MG63 (cell line): ENCODE measurements at regions not wholly inside any gene's neighbourhood (a gene's known extent, or its start where the extent isn't known, plus 50 kb on each side); places are given as distances from the start of the nearest gene placed in this dataset.

Source experiments
- DNase-seq: peaks from one replicate; pipeline ENCODE4 v3.0.0-alpha.2; 2020
- H3K27me3 ChIP-seq: fragments of 250-450 bp; sonication (Bioruptor Pico); 2 replicates; pipeline ENCODE4 v1.5.1; 2020; ENCODE audit warnings: mild to moderate bottlenecking, moderate library complexity
- H3K36me3 ChIP-seq: fragments of 250-450 bp; sonication (Bioruptor Pico); 2 replicates; pipeline ENCODE4 v1.5.1; 2020; ENCODE audit warnings: mild to moderate bottlenecking, moderate library complexity
- H3K4me3 ChIP-seq: fragments of 250-450 bp; sonication (Bioruptor Pico); 2 replicates; pipeline ENCODE4 v1.5.1; 2020; ENCODE audit warnings: mild to moderate bottlenecking, moderate library complexity
- H3K9me3 ChIP-seq: fragments of 250-450 bp; sonication (Bioruptor Pico); 2 replicates; pipeline ENCODE4 v1.5.1; 2020; ENCODE audit warnings: mild to moderate bottlenecking, moderate library complexity

DNA sequence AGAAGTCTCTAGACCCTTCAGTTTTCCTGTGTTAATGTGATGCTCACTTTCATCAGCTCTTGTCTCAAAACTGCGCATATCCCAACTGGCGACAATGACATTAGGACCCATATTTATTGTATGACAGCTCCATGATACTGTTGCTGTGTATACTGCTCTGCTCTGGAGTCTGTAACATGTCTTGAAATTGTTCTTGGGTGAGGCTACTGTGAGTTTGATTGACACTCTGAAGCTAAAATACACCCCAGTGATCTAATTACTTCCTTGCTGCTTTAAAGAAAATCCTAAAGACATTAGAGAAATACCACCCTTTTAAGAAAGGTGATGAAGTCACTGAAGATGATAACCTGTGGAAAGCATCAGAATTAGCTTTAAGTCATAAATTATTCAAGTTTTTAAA, 1046.2 kb downstream of the KCNT2 start:
- Histone ChIP-seq H3K4me3 (no peak overlapping the region), H3K27me3 (no peaks in the 10 kb centered on the region)
- DNase-seq, result no peak

DNA sequence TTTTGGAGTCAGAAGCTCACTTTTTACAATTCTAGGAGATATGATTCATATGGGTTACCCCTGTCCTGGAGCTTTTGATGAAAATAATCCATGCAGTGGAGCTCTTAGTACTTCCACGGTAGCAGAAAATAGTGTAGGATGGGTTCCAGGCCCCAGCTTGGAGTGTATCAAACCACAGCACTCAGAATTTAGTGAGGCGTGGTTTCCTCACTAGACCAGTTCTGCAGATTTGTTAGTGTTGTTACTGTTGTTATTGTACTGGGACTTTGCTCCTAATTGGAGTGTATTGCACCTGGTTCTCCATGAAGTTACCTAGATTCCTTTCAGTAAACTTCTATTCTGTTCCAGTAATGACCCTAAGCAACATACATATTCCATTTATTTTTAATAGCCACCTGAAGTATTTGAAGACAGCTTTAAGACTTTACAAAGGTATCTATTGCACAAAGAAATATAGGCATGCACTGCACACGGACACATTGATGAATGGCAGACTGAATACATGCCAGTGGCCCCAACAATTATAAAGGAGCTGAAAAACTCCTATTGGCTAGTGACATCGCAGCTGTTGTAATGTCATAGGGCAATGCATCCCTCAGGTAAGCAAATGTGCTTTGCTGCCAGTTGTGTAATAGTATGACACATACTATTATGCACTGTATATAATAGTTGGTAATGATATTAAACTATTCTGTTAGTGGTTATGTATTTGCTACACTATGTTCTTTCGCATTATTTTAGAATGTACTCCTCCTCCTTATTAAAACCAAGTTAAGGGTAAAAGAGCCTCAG, 1058.0 kb downstream of the KCNT2 start:
- H3K9me3 ChIP-seq, result no peaks in the 10 kb centered on the region
- DNase-seq, result no peak
- peaks cover 8% of the 10 kb centered on the region; the same call in 1 of the 2 replicates for H3K27me3 ChIP-seq
- H3K4me3 ChIP-seq, result no peak overlapping the region
- no peaks in the 10 kb centered on the region for H3K36me3 ChIP-seq

More for the DNA sequence above, 1046.2 kb downstream of the KCNT2 start:
- H3K9me3 ChIP-seq, result no peaks in the 10 kb centered on the region
- H3K36me3 ChIP-seq, result no peaks in the 10 kb centered on the region

DNA sequence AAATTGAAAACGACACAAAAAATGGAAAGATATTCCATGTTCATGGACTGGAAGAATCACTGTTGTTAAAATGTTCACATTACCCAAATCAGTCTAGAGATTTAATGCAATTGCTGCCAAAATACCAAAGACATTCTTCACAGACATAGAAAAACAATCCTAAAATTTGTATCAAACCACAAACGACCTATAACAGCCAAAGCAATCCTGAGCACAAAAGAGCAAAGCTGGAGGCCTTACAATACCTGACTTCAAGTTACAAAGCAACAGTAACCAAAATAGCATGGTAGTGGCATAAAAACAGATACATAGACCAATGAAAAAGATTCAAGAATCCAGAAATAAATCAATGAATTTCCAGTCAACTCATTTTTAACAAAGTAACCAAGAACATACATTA, 1077.3 kb downstream of the KCNT2 start:
- no peak for DNase-seq
- Histone ChIP-seq H3K27me3 (no peaks in the 10 kb centered on the region), H3K9me3 (no peaks in the 10 kb centered on the region), H3K36me3 (no peaks in the 10 kb centered on the region), H3K4me3 (no peak overlapping the region)

DNA sequence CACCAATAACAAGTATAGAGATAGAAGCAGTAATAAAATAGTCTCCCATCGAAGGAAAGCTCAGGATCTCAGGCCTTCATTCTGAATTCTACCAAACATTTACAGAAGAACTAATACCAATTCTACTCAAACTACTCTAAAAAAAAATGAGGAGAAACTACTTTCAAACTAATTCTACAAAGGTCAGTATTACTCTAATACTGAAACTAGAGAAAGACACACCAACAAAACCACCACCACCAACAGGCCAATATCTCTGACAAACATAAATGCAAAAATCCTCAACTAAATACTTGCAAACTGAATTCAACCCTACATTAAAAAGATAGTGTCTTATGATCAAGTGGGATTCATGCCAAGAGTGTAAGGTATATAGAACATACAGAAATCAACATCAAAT, 1078.4 kb downstream of the KCNT2 start:
- no peaks in the 10 kb centered on the region for H3K27me3 ChIP-seq
- no peak overlapping the region for H3K4me3 ChIP-seq
- DNase-seq, result no peak
- no peaks in the 10 kb centered on the region for H3K36me3 ChIP-seq
- H3K9me3 ChIP-seq, result no peaks in the 10 kb centered on the region

DNA sequence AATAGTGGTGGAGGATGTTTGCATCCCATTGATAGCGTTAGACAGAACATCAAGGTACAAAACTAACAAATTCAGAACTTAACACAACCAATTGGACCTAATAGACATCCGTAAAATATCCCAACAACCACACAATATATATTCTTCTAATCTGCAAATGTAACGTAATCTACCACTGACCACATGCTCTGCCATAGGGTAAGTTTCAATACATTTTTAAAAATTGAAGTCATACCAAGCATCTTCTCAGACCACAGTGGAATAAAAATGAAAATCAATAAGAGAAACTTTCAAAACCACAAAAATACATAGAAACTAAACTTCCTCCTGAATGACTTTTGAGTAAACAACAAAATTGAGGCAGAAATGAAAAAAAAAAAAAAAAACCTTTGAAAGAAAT, 1087.5 kb downstream of the KCNT2 start:
- DNase-seq, result no peak
- Histone ChIP-seq H3K9me3 (no peaks in the 10 kb centered on the region), H3K27me3 (no peaks in the 10 kb centered on the region), H3K4me3 (no peak overlapping the region), H3K36me3 (no peaks in the 10 kb centered on the region)

DNA sequence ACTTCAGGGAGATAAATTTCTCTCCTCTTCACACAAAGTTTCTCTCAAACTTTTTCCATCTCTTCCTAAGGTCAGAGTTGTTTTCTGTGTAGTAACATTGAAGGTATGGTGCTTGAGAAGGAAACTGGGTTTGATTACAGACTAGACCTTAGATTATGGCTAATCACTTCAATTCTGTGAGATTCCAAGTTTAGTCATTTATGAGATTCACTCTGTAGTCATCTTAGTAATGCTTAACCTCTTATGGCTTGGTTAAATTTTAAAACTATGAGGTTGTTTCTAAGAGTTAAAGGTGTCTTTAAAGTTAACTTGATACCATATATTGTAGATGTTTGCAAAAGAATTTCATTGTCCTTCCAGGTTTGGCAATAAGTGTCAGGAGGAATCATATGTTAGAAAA, 1092.2 kb downstream of the KCNT2 start:
- H3K9me3 ChIP-seq, result no peaks in the 10 kb centered on the region
- no peak for DNase-seq
- H3K27me3 ChIP-seq, result no peaks in the 10 kb centered on the region

DNA sequence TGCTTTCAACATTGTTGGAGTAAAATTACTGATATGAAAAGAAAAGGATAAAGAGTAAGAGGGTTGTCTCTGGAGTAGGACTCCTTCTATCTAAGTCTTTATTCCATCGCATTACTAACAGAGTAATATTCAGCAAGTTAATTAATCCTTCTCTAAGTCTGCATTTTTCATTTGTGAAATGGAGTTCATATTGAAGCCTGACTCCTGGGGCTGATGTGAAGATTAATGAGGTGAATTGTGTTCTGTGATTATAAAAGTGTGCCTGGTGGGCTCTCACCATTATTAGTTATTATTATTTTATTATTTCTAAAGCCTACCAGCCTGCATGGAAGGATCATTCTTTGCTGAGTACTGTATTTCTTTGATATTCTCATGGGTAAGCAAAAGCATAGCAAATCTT, 1096.7 kb downstream of the KCNT2 start:
- no peaks in the 10 kb centered on the region for H3K27me3 ChIP-seq
- no peaks in the 10 kb centered on the region for H3K36me3 ChIP-seq
- no peak overlapping the region for H3K4me3 ChIP-seq
- no peak for DNase-seq
- no peaks in the 10 kb centered on the region; the same call in 1 of the 2 replicates for H3K9me3 ChIP-seq

More for the DNA sequence above, 1092.2 kb downstream of the KCNT2 start:
- Histone ChIP-seq H3K4me3 (no peak overlapping the region), H3K36me3 (no peaks in the 10 kb centered on the region)

DNA sequence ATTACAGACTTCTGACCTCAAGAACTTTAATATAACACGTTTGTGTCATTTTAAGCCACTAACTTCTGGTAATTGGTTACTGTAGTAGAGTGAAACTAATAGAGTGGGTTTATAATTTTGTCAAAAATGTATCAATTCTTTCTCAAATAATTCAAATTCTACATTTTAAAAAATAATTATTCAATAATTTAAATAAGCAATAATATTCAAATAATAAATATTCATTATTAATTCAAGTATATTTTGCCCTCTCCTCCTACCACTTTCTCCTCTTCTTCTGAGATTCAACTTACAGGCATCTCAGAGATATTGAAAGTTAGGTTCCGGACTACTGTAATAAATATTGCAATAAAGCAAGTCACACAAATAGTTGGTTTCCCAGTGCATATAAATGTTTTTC, 1107.1 kb downstream of the KCNT2 start:
- DNase-seq, result no peak
- H3K9me3 ChIP-seq, result no peaks in the 10 kb centered on the region
- H3K27me3 ChIP-seq, result no peaks in the 10 kb centered on the region
- no peaks in the 10 kb centered on the region for H3K36me3 ChIP-seq
- no peak overlapping the region for H3K4me3 ChIP-seq

DNA sequence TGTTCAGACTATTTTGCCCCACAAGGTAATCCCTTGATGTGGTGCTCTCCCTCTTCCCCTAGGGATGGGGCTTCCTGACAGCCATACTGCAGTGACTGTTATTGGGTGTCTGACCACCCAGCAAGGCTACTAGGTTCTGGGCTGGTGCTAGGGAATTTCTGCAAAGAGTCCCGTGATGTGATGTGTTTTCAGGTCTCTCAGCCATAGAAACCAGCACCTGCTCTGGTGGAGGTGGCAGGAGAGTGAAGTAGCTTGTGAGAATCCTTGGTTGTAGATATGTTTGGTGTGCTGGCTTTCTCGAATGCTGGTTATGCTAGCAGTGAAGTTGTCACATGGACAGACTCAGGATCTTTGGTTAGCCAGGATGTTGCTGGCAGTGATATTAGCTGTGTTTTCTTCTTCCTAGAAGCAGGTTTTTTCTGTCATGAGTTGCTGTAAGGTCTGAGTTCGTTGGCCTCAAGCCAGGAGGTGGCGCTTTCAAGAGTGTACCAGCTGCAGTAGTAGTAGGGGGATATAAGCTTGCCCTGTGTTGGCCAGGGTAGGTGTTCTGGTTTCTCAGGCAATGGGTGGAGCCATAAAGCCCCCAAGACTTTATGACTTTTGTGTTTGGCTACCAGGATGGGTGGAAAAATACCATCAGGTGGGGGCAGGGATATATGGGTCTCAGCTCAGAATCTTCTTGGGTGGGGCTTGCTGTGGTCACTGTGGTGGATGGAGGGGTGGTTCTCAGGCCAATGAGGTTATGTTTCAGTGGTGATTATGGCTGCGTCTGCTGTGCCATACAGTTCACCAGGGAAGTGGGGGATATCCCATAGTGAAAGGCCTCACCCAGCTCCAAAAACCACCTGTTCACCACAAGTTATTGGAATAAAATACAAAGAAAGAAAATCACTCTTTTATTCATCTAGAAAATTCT, 1112.3 kb downstream of the KCNT2 start:
- Histone ChIP-seq H3K36me3 (no peaks in the 10 kb centered on the region), H3K9me3 (no peaks in the 10 kb centered on the region), H3K27me3 (no peaks in the 10 kb centered on the region), H3K4me3 (no peak overlapping the region)
- DNase-seq, result no peak

DNA sequence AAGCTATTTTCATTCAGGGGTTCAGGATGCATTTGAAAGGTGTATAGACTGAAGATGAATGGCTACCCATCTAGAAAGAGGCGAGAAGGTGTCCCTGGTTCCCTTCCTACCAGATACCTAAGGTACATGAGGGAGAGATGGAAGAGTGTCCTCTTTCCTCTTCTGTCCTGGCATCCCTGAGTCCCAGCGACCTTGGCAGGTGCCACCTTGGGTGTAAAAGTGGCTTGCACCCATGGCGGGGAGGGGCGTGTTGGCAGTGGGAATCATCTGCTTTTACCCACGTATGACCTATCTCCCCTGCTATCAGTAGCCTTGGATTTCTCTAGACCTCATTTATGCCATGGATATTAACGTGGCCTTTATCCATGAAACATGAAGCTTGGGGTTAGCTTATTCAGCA, 1126.1 kb downstream of the KCNT2 start:
- no peaks in the 10 kb centered on the region for H3K27me3 ChIP-seq
- H3K36me3 ChIP-seq, result no peaks in the 10 kb centered on the region
- no peak overlapping the region for H3K4me3 ChIP-seq
- H3K9me3 ChIP-seq, result no peaks in the 10 kb centered on the region
- DNase-seq, result no peak

DNA sequence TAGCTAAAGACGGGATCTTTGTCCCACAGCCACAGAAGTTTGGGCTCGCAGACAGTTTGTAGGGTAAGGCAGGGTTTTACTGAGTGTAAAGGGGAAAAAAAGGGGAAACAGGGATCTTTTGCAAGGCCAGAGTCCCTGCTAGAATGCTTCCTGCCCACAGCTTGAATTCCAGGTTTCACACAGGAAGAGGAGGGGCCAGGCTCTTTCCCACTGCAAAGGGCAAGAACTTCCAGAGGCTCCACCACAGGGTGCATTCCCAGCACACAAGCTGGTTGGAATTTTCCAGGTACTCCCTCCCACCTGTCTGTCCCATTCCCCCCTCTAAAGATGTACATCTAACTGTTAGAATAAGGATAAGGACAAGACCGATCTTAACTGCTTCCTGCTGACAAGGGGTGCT, 1126.9 kb downstream of the KCNT2 start:
- Histone ChIP-seq H3K36me3 (no peaks in the 10 kb centered on the region), H3K4me3 (no peak overlapping the region), H3K27me3 (no peaks in the 10 kb centered on the region), H3K9me3 (no peaks in the 10 kb centered on the region)
- DNase-seq, result no peak

DNA sequence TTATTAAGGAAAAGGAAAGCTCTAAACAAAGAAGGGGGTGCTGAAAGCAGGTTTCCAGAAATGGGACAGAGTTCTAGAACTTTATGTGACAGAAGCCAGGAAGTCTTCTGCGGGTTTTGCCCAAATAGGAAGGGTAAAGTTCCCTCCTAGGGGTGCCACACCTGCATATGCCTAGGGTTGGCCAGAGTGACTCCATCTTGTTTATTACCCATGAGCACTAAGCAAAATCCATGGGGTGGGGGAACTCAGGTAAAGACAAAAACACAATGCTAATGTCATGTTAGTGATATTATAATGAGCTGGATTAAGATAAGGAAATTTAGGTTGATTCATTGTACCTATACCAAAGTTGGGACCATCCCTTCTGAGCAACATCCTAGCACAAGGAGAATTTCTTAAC, 1132.7 kb downstream of the KCNT2 start:
- no peaks in the 10 kb centered on the region for H3K9me3 ChIP-seq
- DNase-seq, result no peak
- no peak overlapping the region for H3K4me3 ChIP-seq
- no peaks in the 10 kb centered on the region for H3K36me3 ChIP-seq
- no peaks in the 10 kb centered on the region for H3K27me3 ChIP-seq

DNA sequence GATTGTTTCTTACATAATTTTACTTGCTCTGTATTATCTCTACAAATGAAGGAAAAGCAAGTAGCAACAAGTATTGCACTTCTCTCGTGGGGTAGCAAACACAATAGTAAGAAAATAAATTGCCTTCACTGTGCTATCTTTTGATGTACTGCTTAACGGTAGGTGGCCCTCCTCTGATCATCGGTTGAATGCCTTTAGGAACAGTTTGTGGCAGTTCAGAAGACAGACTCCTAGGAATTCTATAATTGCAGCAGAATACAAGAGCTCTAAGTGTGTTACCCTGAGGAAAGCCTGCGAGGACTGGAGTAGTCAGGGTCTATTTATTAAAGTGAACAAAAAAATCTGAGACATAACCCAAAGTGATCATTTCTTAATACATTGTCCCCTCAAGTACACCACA, 1135.9 kb downstream of the KCNT2 start:
- Histone ChIP-seq H3K36me3 (no peaks in the 10 kb centered on the region), H3K27me3 (no peaks in the 10 kb centered on the region), H3K9me3 (no peaks in the 10 kb centered on the region), H3K4me3 (no peak overlapping the region)
- DNase-seq, result no peak

DNA sequence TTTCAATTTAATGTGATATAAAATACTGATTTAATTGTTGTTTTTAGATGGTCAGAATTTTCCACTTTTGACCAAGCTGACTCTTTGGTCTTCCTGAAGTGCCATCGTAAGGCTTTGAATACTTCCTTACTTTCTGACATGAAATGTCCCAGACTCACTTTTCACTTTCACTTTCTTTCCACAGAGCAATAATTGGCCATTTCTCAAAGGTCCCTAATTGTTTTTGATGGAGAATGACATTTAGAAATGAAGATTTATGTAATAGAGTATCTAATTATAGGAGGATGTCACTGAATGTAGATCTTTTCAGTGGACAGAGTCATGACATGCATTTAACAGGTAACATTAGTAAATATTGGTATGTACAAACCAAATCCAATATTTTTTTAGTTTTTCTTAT, 1141.6 kb downstream of the KCNT2 start:
- no peaks in the 10 kb centered on the region for H3K9me3 ChIP-seq
- no peaks in the 10 kb centered on the region for H3K36me3 ChIP-seq
- no peaks in the 10 kb centered on the region for H3K27me3 ChIP-seq
- H3K4me3 ChIP-seq, result no peak overlapping the region
- DNase-seq, result no peak

DNA sequence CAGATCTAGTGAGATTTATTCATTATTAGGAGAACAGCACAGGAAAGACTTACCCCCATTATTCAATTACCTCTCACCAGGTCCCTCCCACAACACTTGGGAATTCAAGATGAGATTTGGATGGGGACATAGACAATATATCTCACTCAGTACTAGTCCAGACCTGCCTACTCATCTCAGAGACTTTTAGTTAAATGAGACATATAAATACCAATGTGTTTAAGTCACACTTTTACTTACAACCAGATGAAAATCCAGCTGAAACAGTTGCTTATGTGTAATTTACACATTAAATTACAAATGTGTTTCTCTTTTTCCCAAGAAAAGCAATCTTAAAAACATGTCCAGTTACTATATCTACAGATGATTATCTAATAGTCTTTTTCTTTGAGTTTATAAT, 1145.6 kb downstream of the KCNT2 start:
- H3K4me3 ChIP-seq, result no peak overlapping the region
- no peaks in the 10 kb centered on the region for H3K36me3 ChIP-seq
- no peak for DNase-seq
- no peaks in the 10 kb centered on the region for H3K27me3 ChIP-seq
- no peaks in the 10 kb centered on the region for H3K9me3 ChIP-seq

DNA sequence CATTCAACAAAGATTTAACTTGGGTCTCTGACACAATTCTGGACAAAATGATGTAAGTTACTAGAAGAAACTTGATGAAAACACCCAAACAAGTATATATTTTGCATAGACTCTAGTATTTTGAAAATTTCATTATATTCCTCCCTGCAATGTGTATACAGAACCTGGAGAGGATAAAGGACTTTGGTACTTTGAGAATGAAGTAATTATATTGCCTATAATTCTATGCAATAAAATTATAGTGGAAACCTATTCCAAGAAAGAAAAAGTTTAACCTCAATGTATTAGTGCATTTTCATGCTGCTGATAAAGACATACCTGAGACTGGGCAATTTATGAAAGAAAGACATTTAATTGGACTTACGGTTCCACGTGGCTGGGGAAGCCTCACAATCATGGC, 1146.1 kb downstream of the KCNT2 start:
- no peak for DNase-seq
- no peaks in the 10 kb centered on the region for H3K27me3 ChIP-seq
- H3K4me3 ChIP-seq, result no peak overlapping the region
- H3K36me3 ChIP-seq, result no peaks in the 10 kb centered on the region
- H3K9me3 ChIP-seq, result no peaks in the 10 kb centered on the region

DNA sequence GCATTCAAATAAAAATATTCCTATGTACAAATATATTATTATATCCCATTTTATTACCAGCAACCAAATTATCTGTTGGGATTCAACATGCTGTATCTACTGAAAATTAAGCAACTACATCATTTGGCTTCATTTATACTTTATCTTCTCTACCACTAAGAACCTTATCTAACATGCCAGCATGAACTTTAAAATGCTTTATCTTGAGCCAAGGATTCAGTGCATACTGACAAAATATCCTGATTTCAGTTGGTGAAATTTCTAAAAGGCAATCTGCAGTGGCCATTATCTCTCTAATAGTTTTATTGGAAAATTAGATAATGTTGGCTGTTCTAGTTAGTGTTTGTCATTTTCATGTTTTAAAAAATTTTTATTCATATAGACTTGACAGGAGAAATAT, 1149.9 kb downstream of the KCNT2 start:
- no peak for DNase-seq
- no peaks in the 10 kb centered on the region for H3K9me3 ChIP-seq
- no peaks in the 10 kb centered on the region for H3K36me3 ChIP-seq
- H3K4me3 ChIP-seq, result no peak overlapping the region
- H3K27me3 ChIP-seq, result no peaks in the 10 kb centered on the region

DNA sequence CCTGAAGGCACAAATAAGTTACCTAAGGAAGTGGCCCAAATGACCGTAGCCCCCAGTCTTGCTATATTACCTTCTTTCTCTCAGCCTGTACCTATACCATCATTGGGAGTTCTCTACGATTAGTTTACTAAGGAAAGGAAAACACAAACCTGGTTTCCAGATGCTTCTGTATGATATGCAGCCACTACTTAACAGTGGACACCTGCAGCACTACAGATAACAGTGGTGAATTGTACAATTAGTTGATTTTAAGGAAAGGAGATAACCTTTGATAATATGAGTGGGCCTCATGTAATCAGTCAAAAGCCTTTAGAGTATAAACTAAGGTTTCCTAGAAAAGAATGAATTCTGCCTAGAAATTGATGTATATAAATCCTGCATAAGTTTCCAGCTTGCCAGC, 1157.4 kb downstream of the KCNT2 start:
- Histone ChIP-seq H3K27me3 (no peaks in the 10 kb centered on the region), H3K4me3 (no peak overlapping the region), H3K9me3 (no peaks in the 10 kb centered on the region), H3K36me3 (no peaks in the 10 kb centered on the region)
- DNase-seq, result no peak
